ACHN (cell line): ENCODE measurements at regions not wholly inside any gene's neighbourhood (a gene's known extent, or its start where the extent isn't known, plus 50 kb on each side); places are given as distances from the start of the nearest gene placed in this dataset.
"Not testable (repeated sequence)": the region's sequence is repeated elsewhere in the genome, so short reads cannot be mapped to it uniquely, and the experiment has no call there.

Experiments
- DNase-seq: peaks from one replicate; pipeline ENCODE4 v3.0.0-alpha.2; 2015
- in situ Hi-C: cut with HindIII; loops from 2 replicates; pipeline ENCODE4 v1.10.0; 2017; ENCODE audit warnings: low sequenced_read_pairs, low pct_ligation_motif_present, low pct_unique_long_range_greater_than_20kb

DNA sequence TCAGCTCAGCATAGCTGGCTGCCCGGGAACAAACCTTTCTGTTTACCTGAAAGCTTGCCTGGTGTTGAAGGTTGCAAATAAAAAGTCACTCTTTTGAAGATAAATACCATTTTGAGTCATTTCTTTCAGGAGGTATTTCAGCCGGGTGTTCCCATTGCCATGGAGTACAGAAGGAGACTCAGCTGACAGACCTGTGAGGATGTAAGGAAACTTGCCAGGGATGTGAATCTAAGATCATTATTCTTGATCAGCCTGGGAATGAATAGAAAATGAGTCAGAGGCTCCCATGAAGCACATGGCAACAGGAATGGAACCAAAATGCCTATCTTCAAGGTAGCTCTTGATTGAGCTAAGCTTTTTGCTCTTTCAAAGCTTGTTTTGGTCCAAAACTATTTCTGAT lies 231.2 kb downstream of the CYRIA start:
- in situ Hi-C loops: no loop called here
- no peak for DNase-seq

DNA sequence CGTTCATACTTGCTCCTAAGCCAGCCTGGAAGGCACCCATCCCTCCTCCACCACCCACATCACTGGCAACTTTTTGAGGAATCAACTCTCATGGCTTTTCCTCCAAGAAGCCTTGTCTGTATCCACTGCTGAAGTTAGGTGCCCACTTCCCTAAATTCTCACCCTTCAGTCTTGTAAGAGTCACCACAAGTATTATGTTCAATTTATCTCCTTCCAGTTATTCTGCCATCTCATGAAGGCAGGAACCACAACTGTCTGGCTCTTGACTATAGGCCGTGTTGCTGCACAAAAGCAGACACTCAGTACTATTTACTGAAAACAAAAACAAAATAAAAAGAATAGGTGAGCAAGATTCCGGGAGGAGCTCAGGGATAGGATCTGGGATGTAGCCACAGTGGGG lies 234.8 kb downstream of the CYRIA start:
- in situ Hi-C loops: no loop called here

DNA sequence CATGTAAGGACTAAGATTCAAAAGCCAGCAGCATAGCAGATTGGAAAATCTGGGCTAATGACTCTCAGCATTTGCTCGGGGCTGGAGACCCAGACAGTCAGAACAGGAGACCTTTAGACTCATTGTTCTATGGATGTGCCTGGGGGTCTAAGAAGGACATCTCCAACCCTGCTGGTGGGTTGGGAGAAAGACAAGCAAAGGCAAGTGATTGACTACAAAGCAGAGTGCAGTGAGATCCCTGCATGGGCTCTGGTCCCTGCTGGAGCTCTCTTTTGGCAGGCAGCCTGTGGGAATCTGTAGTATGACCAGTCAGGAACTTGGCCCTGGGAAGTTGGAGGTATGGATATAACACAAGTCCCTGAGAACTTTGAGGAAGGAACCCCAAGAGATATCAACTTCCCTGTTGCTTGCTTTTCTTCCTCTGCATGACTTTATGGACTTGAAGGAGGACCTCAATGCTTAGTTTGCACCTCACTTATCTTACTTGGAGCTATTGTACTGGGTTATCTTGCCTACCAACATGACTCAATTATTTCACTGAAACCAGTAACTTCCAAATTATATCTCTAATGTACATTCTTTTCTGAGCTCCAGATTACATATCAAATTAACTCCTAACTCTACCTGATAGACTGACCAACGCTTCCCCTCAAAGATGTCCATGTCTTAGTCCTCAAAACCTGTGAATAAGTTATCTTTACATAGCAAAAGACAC lies 236.0 kb downstream of the CYRIA start:
- in situ Hi-C loops: no loop called here
- no peak for DNase-seq

More for the DNA sequence above, 234.8 kb downstream of the CYRIA start:
- no peak for DNase-seq

DNA sequence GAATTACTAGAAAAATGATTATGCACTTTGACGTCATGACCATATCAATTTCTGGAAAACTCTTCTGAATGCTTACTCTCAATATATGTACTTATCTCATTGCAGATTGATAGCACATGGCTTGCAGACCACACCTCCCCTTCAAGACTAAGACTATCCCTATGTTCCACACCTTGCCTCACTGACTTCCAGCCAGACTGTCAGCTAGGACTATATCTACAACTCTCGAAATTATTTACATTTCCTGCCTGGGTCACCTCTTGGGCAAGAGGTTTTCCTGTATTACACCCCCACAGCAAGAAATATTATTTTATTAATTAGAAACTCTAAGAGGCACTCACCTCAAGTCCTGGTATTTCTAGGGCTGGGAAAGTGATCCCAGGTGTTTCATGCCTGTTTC lies 236.6 kb downstream of the CYRIA start:
- in situ Hi-C loops: no loop called here
- no peak for DNase-seq

DNA sequence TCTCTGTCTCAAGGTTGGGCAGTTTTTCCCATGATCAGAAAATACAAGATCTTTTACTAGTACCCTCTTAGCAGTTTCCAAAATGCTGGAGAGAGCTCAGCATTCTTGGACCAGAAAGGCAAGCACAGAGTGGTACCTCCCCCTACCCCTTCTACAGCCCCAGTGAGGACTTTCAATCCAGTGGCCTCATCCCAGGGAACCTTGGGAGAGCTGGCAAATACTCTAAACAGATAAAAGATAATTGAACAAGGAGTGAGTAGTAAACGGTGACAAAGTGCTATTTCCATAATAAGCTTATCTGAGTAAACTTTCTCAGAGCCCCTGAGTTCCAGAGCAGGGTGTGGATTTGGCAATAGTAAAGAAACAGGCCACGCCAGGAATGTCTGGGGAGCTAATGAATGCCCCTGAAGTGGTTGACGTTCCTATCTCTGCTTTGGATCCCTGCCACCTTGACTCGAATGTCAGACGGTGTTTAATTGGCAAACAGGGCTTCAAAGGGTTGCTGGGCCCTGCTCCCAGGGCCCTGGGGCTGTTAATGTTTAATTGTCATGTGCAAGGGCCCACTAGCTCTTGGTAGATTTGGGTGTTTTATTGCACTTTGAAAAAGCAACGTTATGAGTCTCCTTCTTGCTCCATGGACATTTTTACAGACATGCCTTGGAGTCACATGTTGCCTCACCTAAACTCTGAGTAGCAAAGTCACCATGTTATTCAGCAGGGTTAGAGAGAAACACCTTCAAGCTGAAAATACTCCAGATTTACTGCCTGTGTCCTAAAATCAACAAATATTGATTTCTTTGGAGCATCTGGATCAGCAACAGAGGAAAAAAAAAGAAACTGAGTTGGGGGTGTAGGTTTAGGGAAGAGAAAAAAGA lies 239.9 kb downstream of the CYRIA start:
- DNase-seq: no peak
- in situ Hi-C loops: no loop called here

DNA sequence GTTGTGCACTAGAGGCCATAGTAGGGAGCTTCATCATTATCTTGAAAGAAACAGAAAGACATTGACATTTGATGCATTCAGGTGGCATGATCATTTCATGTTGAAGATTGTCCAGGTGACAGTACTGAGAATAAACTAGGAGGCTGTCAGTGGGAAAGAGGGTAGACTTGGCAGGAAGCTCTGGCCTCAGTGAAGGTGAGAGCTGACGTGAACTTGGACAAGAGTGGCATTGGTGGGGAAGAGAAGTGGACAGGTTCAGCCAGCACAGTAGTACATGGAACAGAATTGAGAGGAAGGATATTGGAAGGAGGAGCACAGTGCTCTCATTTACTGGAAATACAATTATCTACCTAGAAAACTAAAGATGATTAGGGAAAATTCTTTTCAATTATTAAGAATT lies 245.2 kb downstream of the CYRIA start:
- no peak for DNase-seq
- in situ Hi-C loops: no loop called here

DNA sequence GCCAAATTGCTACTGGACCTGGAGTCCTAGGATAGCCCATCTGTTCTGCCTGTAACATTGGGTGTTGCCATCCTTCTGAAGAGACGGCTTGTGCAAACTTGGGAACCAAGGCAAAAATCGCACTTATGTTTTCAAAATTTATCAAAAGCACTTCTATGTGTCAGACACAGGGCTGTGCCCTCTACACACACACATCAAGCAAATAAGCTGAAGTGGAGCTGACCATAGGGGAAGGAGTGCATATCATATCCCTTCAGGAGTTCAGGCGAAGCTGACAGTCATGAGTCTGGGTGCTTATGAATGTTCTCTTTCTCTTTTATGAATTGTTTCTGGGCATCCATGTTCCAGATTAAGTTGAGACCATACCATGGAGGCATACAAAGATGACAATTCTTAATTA lies 247.9 kb downstream of the CYRIA start:
- in situ Hi-C loops: no loop called here
- DNase-seq: no peak

DNA sequence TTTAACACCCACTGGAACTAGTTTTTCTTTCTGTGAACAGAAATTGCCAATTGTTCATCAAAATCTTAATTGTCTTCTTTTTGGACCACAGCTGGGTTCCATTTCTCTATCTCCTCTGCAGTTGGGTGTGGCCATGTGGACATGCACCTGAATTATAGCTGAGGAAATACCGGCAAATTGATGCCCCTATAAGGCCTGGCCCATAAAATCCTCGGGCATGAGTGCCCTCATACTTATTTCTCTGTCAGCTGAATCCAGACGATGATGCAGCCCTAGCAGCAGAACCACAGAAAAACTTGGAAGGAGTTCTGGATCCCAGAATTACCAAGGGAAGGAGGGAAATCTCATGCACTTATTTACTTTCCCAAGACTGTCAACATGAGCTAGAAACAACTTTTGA lies 249.0 kb downstream of the CYRIA start:
- DNase-seq: no peak
- in situ Hi-C loops: no loop called here

DNA sequence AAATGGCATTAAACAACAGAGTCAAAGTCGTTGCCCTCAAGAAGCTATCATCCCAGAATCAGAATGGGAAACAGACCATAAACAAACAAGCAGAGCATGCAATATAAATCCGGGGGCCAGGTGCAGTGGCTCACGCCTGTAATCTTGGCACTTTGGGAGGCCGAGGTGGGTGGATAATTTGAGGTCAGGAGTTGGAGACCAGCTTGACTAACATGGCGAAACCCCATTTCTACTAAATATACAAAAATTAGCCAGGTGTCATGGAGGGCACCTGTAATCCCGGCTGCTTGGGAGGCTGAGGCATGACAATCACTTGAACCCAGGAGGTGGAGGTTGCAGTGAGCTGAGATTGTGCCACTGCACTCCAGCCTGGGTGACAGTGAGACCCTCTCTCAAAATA lies 249.8 kb downstream of the CYRIA start:
- in situ Hi-C loops: not testable (repeated sequence)

DNA sequence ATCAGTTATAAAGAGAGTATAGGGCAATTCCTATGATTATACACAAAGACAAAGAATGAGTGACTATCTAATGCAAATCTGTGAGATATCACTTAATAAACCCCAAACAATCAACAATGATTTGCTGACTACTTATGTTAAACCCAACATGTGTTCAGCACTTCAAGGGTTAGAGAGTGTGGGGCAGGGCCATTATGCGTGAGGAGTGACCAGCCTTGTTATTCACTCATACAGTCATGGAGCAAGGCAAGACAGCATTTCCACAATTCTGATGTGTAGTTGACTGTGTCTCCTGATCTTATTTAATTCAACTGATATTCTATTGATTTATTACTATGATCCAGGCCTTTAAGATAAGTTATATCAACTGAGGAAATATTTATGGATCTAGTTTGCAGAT lies 251.7 kb downstream of the CYRIA start:
- in situ Hi-C loops: no loop called here
- no peak for DNase-seq

More for the DNA sequence above, 249.8 kb downstream of the CYRIA start:
- DNase-seq: not testable (repeated sequence)

DNA sequence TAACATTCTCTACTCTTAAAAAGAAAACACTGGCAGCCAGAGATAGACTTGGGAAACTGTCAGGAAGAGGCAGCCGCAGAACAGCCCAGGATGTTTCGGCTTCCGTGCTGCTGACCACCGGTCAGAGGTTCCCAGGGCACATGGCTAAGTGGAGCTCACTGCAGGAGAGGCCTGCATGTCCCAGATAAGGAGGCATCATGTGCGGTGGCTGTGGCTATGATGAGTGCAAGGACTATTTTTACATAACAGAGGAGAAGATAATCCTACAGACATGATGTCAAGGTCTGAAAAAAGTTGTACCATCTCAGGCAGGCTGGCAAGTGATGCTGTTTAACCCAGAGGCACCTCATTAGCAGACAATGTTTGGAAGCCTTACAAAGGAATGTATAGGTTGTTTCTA lies 252.3 kb downstream of the CYRIA start:
- no peak for DNase-seq
- in situ Hi-C loops: no loop called here

DNA sequence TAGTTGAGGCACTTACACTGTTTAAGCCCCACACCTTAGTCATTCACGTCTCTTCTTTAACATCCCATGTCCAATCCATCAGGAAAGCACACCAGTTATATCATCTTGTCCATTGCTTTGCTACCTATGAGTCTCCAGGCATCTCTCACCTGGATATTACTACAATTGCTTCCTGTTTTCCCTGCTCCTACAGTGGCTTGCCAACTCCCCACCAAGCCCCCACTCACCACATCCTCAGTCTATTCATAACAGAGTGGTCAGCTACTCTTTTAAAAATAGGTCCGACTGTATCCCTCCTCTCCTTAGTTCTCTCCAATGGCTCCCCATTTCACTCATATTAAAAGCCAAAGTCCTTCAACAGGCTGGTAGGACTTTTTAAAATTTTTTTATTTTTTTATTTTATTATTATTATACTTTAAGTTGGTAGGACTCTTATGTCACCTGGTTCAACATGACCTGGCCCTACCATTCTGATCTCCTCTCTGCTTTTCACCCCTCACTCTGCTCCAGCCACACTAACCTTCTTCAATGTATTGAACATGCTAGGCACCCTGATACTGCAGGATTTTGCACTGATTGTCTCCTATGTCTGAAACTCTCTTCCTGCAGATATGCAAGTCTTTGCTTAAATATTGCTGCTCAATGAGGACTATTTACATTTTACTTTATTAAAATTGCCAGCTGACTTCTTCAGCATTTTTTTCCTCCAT lies 253.2 kb downstream of the CYRIA start:
- DNase-seq: no peak
- in situ Hi-C loops: no loop called here

DNA sequence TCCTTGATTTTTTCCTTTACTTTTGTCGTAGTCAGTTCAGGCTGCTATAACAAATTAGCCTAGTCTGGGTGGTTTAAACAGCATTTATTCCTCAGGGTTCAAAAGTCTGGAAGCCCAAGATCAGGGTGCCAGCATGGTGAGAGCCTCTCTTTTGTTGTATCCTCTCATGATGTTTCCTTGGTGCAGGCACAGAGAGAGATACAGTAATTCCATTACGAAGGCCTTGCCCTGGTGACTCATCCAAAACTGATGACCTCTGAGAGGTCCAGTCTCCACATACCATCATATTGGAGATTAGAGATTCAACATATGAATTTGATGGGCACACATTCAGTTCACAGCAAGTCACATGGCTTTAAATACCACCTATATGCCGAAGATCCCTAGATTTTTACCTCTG lies 253.8 kb downstream of the CYRIA start:
- in situ Hi-C loops: no loop called here

DNA sequence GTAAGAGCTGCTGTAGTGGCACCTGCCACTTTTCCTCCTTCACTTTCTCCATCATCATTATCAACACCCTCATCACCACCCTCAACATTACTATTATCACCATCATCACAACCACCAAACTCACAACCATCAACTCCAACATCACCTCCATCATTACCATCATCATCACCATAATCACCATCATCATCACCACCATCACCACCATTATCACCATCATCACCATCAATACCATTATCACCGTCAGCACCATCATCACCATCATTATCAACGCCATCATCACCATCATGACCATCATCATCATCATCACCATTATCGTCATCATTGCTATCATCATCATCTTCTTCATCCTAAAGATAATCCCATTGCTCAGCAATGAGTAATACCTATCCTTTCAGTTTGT lies 255.8 kb downstream of the CYRIA start:
- DNase-seq: no peak
- in situ Hi-C loops: no loop called here

More for the DNA sequence above, 253.8 kb downstream of the CYRIA start:
- DNase-seq: no peak

DNA sequence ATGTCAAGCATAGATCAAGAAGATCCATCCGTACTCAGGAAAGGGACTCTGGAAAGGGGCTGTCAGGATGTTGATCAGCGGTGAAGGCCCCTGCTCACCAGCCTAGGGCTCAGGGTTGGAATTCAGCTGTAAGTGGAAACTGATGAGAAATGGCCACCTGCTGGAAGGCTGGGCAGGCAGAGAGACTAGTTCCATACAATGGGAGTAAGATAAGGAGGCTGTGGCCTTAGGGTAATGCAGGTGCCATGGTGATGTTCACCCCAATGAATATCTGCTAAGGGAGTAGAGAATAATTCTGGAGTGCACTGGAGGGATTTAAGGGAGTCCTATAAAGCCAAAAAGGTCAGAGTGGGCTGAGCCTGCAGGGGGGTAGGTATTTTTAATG lies 256.6 kb downstream of the CYRIA start:
- in situ Hi-C loops: no loop called here
- DNase-seq: no peak

DNA sequence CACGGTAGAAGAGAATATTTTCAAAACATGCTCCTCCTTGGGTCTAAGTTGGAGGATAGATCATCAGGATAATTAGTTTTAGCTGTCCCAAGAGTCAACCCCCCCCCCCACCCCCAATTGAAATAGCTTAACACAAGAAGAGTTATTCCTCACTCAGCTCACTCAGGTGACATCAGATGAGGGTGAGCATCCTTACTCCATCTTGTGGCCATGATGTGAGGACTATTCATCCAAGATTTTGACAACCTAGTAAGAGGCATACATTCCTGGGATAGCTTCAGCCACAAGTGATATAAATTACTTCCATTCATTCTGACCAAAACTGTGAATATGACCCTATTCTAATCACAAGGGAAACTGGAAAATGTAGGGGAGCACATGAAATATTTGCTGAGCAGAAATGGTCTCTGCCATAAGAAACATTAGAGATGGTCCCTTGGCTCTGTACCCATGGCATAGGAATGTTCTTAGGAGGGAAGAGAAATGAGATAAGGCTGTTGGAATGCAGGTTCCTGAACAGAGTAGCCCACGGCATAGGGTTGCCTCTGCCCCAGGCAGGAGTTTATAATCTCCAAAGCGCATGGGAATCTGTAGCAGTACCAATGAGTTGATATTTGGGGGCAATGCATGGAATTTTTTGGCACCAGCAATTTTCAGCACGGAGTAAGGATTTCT lies 257.2 kb downstream of the CYRIA start:
- no peak for DNase-seq
- in situ Hi-C loops: no loop called here

DNA sequence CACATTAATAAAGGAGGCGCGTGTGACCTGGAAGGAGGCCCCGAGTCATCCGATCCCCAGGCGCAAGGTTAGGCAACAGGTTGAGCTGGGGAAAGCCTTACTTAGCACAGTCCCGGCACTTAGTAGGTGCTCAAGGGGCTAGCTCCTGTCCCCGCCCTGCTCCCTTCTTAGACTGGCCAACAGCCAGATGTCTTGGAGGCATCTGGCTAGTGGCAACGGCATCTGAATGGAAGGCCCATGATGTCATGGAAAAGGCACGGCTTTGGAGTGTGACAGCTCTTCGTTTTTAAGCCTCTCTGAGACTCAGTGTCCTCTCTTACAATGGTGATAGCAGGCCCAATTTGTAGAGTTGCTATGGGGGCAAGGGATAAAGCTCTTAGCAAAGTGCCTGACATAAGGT lies 258.3 kb downstream of the CYRIA start:
- in situ Hi-C loops: no loop called here
- DNase-seq: no peak

DNA sequence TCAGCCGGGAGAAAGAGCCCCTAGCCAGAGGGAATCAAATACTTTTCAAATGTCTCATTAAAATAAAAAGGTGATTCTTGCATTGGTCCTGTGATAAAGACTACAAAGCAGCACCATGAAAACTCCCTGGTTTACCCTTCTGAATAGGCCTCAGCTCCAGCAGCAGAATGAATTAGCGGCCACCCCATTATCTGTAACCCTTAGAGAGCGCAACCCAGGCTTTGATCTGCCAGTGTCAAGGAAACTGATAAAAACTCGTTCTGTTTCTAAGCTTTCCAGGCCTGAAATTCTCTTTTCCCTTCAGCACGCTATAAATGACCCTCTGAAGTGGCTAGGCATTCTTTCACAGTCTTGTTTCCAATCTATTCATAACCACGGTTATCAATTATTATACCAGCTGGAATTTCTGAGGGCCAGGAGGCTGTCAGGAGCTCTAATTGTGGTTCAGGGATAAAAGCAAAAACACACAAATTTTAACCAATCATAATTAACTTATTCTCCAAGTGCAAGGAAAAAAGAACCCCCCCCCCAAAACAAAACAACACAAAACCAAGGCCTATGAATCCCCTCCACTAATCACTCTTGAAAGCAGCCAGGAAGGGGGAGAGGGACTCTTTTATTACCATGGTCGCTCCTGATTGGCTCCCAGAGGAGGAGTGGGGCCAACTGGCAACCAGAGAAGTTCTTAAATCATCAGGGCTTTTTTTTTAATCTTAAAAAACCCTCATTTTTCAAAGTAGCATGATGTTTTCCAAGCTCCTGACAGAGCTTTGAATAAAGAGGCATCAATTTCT lies 258.9 kb downstream of the CYRIA start:
- in situ Hi-C loops: no loop called here
- no peak for DNase-seq
